Stimulated activated CD4-positive, alpha-beta T cell treated with anti-CD3 and anti-CD28 coated beads, TNF-alpha, amount 100 ng/mL, for 24 hours (primary cell): ENCODE measurements at regions not wholly inside any gene's neighbourhood (a gene's known extent, or its start where the extent isn't known, plus 50 kb on each side); places are given as distances from the start of the nearest gene placed in this dataset.

Experiments
- DNase-seq, 3 experiments: peaks; one replicate each; pipeline ENCODE4 v3.0.0-alpha.2; 2020; ENCODE audit warnings: low read depth in 3 of 3

DNA sequence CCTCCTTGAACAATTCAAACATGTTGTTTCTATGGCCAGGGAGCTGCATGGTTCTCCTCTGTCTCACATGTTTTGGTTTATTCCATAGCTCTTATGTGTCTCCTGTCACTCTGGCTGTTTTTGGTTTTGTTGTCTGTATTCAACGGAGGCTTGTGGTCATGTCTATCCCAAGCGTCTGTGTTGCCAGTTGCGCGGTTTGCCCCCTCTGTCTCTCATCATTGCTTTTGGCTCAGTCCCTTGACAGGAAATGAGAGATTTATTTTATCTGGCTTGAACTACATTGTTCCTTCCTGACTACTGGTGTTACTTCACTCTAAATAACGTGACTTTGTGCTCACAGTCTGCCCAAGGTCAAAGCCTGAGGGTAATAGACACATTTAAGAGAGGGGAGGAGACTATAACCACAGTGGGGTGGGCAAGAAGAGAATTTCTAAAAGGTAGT is 96.4 kb upstream of the SOX5 start:
- DNase-seq = no peak

- no peak for DNase-seq
Measured at GRCh38 chr12:24044941-24045703, 95.7 kb upstream of the SOX5 start.

DNA sequence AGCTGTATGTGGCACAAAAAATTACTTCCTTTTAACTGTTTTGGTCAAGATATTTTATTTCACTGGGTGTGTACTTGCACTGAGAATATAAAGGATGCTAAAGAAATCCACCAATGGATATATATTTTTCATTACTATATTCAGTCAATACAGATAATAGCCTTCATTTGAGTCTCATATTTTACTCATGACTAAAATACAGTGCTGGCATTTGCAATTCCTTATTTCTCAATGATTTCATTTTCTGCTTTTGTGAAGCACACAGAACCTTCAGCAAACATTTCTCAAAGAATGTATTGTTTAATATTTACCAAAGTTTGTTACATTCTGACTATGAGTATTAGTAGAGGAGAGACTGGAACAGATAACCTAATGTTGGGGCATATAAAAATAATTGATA is 93.2 kb upstream of the SOX5 start:
- no peak for DNase-seq

DNA sequence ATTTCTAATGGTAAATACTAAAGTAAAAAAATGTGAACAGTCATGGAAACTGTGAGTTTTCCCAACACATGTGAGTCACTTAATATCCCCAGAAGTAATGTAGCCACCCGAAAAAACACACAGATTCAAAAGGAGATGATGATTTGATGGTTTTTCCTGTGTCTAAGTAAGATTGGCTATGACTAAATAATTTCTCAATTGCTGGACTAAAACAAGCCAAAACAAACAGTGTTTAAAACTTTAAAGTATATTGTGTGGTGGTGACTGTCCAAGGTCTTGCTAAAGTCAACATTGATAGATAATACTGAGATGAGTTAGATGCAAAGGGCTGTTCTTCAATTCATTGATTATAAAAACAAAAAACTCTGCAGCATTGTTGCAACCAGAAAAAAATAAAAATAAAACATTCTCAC is 89.6 kb upstream of the SOX5 start:
- no peak for DNase-seq

DNA sequence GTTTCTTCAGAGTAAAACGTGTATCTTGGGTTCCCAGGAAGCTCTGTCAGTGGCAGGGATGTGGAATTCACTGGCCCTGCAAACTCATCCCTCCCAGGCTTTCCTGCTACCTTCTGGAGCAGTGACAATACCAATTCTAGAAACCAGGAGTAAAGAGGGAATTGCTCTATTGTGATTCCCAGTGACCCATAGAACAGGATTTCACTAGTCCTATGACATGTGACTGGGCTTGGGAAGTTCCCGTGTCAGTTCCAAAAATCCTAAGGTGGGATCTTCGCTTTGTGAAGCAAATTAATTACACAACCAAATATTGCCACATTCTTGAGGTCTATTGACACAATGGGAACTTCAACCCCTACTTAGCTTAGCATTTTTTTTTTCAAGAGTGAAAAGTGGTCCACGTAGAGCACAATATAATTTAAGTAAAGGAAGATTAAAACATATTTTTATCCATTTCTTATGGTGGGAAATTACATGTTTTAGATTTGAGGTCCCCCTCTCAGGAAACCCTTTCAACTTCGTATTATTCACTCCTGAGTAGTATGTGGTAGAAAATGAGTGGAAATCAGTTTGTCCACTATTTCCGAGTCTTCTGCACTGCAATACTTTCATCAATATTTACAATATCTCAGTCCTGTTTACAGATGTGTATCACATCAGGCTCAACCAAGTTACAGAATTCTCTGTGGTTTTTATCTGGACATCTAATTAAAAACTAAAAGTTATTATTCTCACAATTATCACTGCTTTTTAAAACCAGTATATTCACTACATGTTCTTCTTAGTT is 88.9 kb upstream of the SOX5 start:
- DNase-seq = no peak

DNA sequence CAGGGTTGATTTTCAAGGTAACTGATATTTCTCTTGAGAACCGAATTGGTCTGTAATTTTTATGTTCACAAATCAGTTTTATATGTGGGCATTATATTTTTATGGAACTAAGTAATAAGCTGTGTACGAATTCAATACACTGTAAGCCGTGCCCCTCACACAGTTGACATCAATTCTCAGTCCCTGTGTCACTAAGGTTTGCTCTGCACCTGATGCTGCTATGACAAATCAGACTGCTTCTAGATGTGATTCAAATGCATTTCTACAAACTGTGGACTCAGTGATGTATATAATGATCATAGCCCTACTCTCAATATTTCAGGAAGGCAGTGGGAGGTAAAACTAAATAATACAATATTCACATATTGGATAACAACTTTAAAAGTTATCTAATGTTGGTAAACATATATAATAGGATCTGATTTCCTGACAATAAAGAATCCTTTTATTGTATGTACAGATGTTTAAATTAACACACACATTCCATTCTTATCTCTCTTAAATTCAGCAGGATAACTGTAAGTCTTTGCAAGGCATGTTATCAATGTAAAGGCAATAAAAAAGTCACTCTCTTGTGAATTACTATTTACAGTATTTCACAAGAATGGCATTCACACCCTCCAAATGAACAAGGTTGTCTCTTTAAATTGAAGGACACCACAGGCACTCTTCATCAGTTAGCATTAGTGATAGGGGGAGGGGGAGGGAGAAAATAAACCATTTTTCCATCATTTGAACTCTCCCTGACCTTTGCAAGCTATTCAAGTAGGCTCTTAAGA is 87.2 kb upstream of the SOX5 start:
- no peak for DNase-seq

GRCh38 chr12:24034894-24035293 is 85.4 kb upstream of the SOX5 start:
- no peak for DNase-seq

GRCh38 chr12:24034160-24034559 is 84.7 kb upstream of the SOX5 start:
- DNase-seq = no peak

DNA sequence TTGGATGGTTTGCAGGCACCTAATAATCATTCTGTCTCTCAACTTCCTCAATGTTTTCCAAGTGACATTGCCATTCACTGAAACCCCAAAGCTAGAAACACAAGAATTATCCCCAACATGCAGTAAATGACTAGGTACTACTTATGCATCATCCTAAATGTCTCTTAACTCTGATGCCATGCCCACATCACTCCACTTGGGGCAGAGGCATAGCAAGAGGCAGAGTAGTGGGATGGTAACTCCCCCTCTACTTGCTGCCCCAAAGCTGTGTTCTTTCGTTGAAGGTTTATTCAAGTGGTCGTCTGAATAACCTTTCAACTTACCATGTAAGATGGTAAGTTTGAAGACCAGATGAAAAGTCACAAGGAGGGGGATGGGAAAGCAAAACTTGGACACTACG is 77.9 kb upstream of the SOX5 start:
- DNase-seq = no peak

DNA sequence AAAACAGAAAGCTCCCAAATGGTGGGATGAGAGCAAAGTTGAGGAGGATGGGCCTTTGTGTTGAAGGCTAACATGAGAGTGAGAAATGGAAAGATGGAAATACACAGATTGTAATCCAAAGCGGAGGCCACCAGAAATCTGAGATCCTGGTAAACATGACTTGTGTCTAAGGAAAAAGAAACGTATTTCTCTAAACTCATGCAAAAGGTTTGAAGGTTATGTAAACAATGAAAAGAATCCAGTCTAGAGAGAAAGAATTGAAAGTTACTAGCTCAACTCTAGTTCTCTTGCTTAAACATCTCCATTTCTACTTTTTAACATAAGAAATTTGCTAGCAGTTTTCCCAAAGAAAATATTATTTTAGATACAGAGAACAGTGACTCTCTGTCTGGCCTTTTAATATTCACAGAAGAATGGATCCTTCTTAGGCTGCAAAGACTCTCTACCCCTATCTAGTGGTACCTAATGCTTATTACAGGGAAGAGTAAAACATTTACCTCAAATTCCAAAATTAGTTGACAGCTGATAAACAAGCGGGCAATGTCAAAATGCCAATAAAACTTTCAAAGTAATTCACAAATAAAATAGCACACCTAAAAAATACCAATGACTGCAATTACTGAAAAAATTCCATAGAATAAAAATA is 75.8 kb upstream of the SOX5 start:
- no peak for DNase-seq

- no peak for DNase-seq
Measured at GRCh38 chr12:24023081-24023480, 73.6 kb upstream of the SOX5 start.

GRCh38 chr12:24021164-24021502 is 71.7 kb upstream of the SOX5 start:
- no peak for DNase-seq

GRCh38 chr12:24020397-24021163 is 71.1 kb upstream of the SOX5 start:
- no peak for DNase-seq

DNA sequence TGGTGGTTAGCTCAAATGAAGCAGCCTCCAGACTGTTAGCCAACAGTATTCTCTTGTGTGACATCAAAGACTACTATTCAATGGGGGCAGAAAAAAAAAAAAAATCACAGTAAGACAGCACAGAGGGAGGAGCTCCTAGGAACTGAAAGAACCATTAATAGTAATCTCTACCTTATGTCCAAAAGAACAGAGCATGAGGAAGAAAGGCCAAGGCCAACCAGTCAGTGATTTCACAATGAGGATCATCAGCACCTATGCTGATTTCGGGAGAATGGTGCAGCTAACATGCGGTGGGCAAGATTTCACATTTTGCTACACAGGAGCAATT is 66.3 kb upstream of the SOX5 start:
- DNase-seq = no peak

DNA sequence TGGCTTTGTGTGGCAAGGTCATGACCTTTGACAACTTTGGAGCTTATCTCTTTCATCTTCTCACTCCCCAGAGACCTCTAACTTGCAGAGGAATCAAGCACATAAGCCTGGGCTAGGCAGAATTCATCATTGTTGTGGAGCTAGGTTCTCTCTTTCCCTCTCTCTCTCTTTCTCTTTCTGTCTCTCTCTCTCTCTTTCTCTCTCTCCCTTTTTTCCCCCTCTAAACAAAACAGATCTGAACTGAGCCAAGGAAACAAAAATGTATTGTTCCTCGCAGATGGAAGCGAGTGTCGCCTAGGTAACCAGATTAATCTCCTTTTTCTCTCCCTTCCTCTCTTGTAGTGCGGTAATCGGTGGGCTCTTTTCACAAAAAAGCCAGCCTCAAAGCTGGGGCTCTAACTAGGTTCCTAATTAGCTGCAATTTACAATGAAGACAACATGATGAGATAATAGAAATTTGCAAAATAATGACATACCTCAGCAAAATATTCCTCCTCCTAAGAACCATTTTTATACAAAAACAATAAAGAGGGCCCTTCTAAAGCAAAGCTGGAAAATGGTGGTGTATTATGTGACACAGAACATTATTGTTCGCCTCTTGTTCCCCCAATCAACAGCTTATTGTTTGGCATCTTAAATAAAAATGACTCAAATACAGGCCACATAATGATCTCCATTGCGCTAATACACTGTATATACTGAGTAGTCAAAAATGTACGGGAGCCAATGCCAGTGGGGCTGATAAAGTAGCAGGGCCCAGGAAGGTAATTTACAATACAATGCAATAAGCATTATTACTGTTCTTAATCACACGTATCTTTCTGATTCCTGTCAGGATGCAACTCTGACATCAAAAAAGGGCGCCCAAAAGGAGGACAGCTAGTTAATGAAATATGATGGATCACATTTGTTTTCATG is 65.7 kb upstream of the SOX5 start:
- DNase-seq = no peak

GRCh38 chr12:24014240-24014639 is 64.8 kb upstream of the SOX5 start:
- DNase-seq = no peak

DNA sequence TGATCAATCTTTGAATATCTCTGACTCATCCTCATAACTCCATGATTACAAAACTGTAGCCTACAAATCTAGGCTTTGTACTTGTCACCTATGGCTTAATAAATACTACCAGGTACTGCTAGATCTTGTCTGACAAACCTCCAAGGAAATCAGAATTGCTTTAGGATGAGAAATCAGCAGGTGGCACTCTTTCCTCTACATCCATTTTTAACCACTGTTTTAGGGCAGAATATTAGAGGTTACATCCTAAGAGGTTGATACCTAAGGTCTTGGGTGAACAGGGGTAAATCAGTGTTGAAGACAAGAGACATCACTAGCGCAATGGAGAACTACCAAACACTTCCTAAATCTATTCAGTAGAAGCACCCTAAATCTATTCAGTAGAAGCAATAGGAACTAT is 63.1 kb upstream of the SOX5 start:
- no peak for DNase-seq

DNA sequence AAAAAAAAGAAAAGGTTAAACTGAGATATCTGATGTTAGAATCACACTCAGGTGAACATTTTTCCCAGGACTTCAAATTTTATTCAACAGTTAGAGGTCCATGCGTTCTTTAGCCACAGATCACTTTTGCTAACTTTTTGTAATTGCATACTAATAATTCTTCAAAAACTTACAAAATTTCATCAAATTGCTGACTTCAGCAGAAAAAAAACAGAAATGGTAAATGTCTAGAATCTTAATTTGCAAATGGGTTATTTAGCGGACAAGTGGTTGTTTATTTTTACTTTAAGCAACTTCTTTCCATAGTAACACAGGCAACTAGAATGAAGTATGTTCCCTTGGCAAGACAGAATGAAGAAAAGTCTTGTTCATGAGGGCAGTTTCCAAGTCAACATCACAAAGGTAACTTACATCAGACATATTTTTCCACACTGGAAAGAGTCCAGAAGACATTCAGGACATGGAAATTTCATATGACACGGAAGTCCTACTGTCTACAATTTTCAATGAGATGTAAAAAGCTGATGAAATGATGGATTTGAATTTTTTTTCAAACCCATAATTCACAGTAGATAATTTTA is 62.5 kb upstream of the SOX5 start:
- DNase-seq = no peak

- DNase-seq = no peak
Measured at GRCh38 chr12:24008166-24008565, 58.7 kb upstream of the SOX5 start.
